CD4-positive, alpha-beta T cell (primary cell): ENCODE measurements at regions not wholly inside any gene's neighbourhood (a gene's known extent, or its start where the extent isn't known, plus 50 kb on each side); places are given as distances from the start of the nearest gene placed in this dataset.

ENCODE experiments used
- ATAC-seq: fragments of 200-7000 bp; cut with Tn5 transposase; one replicate; pipeline ENCODE4 v1.10.0; 2022; ENCODE audit warnings: mild to moderate bottlenecking; ENCODE audit not compliant: poor library complexity
- CTCF ChIA-PET: fragments of 350-600 bp; sonication (Branson Sonifier 250); formaldehyde crosslinking; loops from one replicate; lab custom pipeline; 2021; ENCODE audit warnings: antibody characterized with exemption, inconsistent platforms; lab: Charles Lee
- POLR2A ChIA-PET: fragments of 350-600 bp; sonication (Branson Sonifier 250); formaldehyde crosslinking; loops from one replicate; lab custom pipeline; 2021; ENCODE audit warnings: antibody characterized with exemption, inconsistent platforms; lab: Charles Lee
- DNase-seq, 14 experiments: peaks; one replicate each; pipeline ENCODE4 v3.0.0-alpha.2; 2013 to 2020; ENCODE audit warnings: mixed read lengths in 2 of 14
- H3K27ac ChIP-seq, 2 donors: one replicate each; pipeline versions ENCODE4 v1.5.1 to v1.7.0; 2013; ENCODE audit warnings: low read length in 2 of 2, low read depth in 1 of 2, mild to moderate bottlenecking in 1 of 2
- H3K27me3 ChIP-seq, 2 experiments: 1 replicate in 1 of 2; 2 replicates in 1 of 2; pipeline versions ENCODE4 v1.6.1 to v1.7.0; 2013; ENCODE audit warnings: low read length in 2 of 2, control low read depth in 1 of 2, mild to moderate bottlenecking in 1 of 2, moderate library complexity in 1 of 2; ENCODE audit not compliant: insufficient read depth in 2 of 2, control insufficient read depth in 1 of 2
- H3K36me3 ChIP-seq: one replicate; pipeline ENCODE4 v1.6.1; 2013; ENCODE audit warnings: low read length, control low read depth; ENCODE audit not compliant: insufficient read depth
- H3K4me1 ChIP-seq: one replicate; pipeline ENCODE4 v1.6.1; 2013; ENCODE audit warnings: low read length, control low read depth; ENCODE audit not compliant: insufficient read depth
- H3K4me3 ChIP-seq: one replicate; pipeline ENCODE4 v1.5.1; 2013; ENCODE audit warnings: mild to moderate bottlenecking, low read length, moderate library complexity
- H3K9me3 ChIP-seq, 2 experiments: 1 replicate in 1 of 2; 2 replicates in 1 of 2; pipeline versions ENCODE4 v1.6.1 to v1.7.0; 2013; ENCODE audit warnings: low read length in 2 of 2, mild to moderate bottlenecking in 2 of 2, control low read depth in 1 of 2, moderate library complexity in 1 of 2; ENCODE audit not compliant: control insufficient read depth in 1 of 2, insufficient read depth in 1 of 2
- H3K27ac Mint-ChIP-seq: one replicate; pipeline ENCODE4 v1.8.0; 2020; ENCODE audit warnings: mixed read lengths
- H3K27me3 Mint-ChIP-seq: one replicate; pipeline ENCODE4 v1.8.0; 2021; ENCODE audit warnings: mixed read lengths
- H3K36me3 Mint-ChIP-seq: one replicate; pipeline ENCODE4 v1.8.0; 2021; ENCODE audit warnings: low read depth, mixed read lengths
- H3K4me1 Mint-ChIP-seq: one replicate; pipeline ENCODE4 v1.8.0; 2021; ENCODE audit warnings: low read depth, mixed read lengths
- H3K4me3 Mint-ChIP-seq: one replicate; pipeline ENCODE4 v1.8.0; 2020; ENCODE audit warnings: mild to moderate bottlenecking, mixed read lengths
- H3K9me3 Mint-ChIP-seq: one replicate; pipeline ENCODE4 v1.8.0; 2020; ENCODE audit warnings: mixed read lengths
- CTCF ChIP-seq: fragments of 200-600 bp; IDR thresholded peaks from one replicate; pipeline ENCODE4 v1.8.0; 2022; ENCODE audit warnings: antibody characterized with exemption, mild to moderate bottlenecking
- intact Hi-C, 2 experiments: fragments of 100-400 bp; cut with DNase I in 1 of 2; cut with micrococcal nuclease in 1 of 2; formaldehyde crosslinking; loops; one replicate each; pipeline versions ENCODE4 v1.15.1 to v1.9.0; 2023 to 2025; cut with DNase I, micrococcal nuclease

DNA sequence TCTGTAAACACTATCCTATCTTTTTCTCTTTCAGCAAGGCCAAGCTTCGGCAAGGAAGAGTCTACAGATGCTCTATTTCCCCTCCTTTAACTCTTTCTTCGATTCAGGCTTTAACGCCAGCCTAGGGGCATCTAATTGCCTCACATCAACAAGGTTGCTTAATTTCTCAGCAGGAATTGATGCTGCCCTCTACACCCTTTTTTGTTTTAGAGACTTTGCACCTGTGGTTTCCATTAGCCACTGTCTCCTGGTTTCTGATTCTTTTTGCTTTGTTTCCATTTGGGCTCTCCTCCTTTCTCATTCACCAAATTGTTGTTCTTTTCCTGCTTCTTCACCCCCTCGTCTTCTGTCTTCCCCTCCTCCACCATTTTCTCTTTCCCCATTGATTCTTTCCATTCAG, 202.4 kb upstream of the HMCN1 start:
- intact Hi-C loops, result no loop called here
- DNase-seq (no peak), ATAC-seq (no peak)
- no peaks in the 10 kb centered on the region for H3K27me3 ChIP-seq
- no peaks in the 10 kb centered on the region for H3K36me3 Mint-ChIP-seq
- no peak overlapping the region for H3K27ac Mint-ChIP-seq
- H3K4me1 ChIP-seq, result no peaks in the 10 kb centered on the region
- H3K9me3 ChIP-seq, result no peaks in the 10 kb centered on the region
- no peak overlapping the region for H3K4me3 Mint-ChIP-seq
- H3K9me3 Mint-ChIP-seq, result no peaks in the 10 kb centered on the region
- no peak for TF ChIP-seq CTCF
- no peaks in the 10 kb centered on the region for H3K36me3 ChIP-seq
- no peak overlapping the region for H3K4me3 ChIP-seq
- ChIA-PET CTCF (no interaction called here), POLR2A (no interaction called here)
- no peaks in the 10 kb centered on the region for H3K4me1 Mint-ChIP-seq
- H3K27ac ChIP-seq, result no peak overlapping the region
- no peaks in the 10 kb centered on the region for H3K27me3 Mint-ChIP-seq

DNA sequence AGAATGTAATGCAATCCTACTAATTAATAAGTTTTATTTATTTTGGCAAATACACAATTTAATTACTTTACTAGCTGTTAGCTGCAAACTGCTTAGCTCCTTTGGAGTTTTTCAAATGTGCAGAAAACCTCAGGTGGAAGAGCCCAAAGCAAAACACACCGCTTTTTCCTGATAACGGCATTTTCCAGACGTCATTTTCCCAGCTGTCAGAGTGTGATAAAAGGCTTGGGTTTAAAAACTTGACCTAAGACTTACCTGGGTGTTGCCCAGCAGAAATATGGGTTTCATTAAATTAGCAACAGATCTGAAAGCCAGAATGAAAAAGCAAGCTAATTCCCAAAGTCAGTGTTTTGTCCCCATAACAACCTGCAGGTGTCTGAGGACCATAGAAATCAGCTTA, 204.0 kb upstream of the HMCN1 start:
- no peak overlapping the region for H3K4me3 ChIP-seq
- TF ChIP-seq CTCF, result no peak
- no peaks in the 10 kb centered on the region for H3K36me3 ChIP-seq
- H3K9me3 ChIP-seq, result no peaks in the 10 kb centered on the region
- ChIA-PET POLR2A (no interaction called here), CTCF (interaction anchor here (1.0 to 1.1 kb wide), 2 partner anchors 14 to 21 kb away, joined by 3 read pairs; no protein-coding TSS in a partner anchor)
- H3K27ac ChIP-seq, result no peak overlapping the region
- DNase-seq (no peak), ATAC-seq (no peak)
- H3K36me3 Mint-ChIP-seq, result no peaks in the 10 kb centered on the region
- no peaks in the 10 kb centered on the region for H3K27me3 ChIP-seq
- intact Hi-C loops, result no loop called here
- no peak overlapping the region for H3K4me3 Mint-ChIP-seq
- H3K27me3 Mint-ChIP-seq, result no peaks in the 10 kb centered on the region
- no peaks in the 10 kb centered on the region for H3K4me1 ChIP-seq
- H3K27ac Mint-ChIP-seq, result no peak overlapping the region
- no peaks in the 10 kb centered on the region for H3K9me3 Mint-ChIP-seq
- H3K4me1 Mint-ChIP-seq, result no peaks in the 10 kb centered on the region

DNA sequence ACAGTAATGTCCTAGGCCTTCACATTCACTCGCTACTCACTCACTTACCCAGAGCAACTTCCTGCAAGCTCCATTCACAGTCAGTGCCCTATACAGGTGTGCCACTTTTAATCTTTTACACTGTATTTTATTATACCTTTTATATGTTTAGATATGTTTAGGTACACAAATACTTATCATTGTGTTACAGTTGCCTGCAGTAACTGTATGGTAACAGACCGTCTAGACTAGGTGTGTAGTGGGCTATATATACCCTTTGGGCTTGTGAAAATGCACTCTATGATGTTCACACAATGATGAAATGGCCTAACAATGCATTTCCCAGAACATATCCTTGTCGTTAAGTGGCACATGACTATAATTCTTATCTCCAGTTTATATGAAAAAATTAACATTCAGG, 204.5 kb upstream of the HMCN1 start:
- Histone ChIP-seq H3K27me3 (no peaks in the 10 kb centered on the region), H3K9me3 (no peaks in the 10 kb centered on the region), H3K27ac (no peak overlapping the region), H3K4me3 (no peak overlapping the region), H3K4me1 (no peaks in the 10 kb centered on the region), H3K36me3 (no peaks in the 10 kb centered on the region)
- no peak for DNase-seq
- Mint-ChIP-seq H3K36me3 (no peaks in the 10 kb centered on the region), H3K27me3 (no peaks in the 10 kb centered on the region), H3K4me3 (no peak overlapping the region), H3K27ac (no peak overlapping the region), H3K4me1 (no peaks in the 10 kb centered on the region), H3K9me3 (peaks cover under 1% of the 10 kb centered on the region)
- intact Hi-C loops, result no loop called here
- no peak for ATAC-seq
- no peak for TF ChIP-seq CTCF
- CTCF ChIA-PET, result interaction anchor here (1.0 to 1.1 kb wide), 2 partner anchors 15 to 20 kb away, joined by 3 read pairs; no protein-coding TSS in a partner anchor
- POLR2A ChIA-PET, result no interaction called here
